GM06990 (cell line): ENCODE measurements at regions not wholly inside any gene's neighbourhood (a gene's known extent, or its start where the extent isn't known, plus 50 kb on each side); places are given as distances from the start of the nearest gene placed in this dataset.
A peak's percentile ranks its signal among the peaks of the same experiment; 100 is the strongest.

ENCODE experiments used
- DNase-seq: peaks from one replicate; pipeline ENCODE4 v3.0.0-alpha.2; 2011; ENCODE audit not compliant: insufficient read length; ENCODE audit errors: extremely low read depth
- H3K27me3 ChIP-seq: replicated peaks from 2 replicates; pipeline ENCODE4 v1.6.0; 2011; ENCODE audit warnings: low read length; ENCODE audit not compliant: control insufficient read depth, insufficient read depth
- H3K36me3 ChIP-seq: 2 replicates; pipeline ENCODE4 v1.5.1; 2011; ENCODE audit warnings: low read length; ENCODE audit not compliant: control insufficient read depth, insufficient read depth
- H3K4me3 ChIP-seq: replicated peaks from 2 replicates; pipeline ENCODE4 v1.5.1; 2011; ENCODE audit warnings: low read depth, mild to moderate bottlenecking, control low read depth, low read length
- CTCF ChIP-seq: IDR thresholded peaks from 2 replicates; pipeline ENCODE4 v1.5.1; 2011; ENCODE audit warnings: low read length, control low read depth, mild to moderate bottlenecking, inconsistent platforms; ENCODE audit not compliant: insufficient read depth, poor library complexity, severe bottlenecking

GRCh38 chr1:214997685-214998084 is 84.9 kb upstream of the KCNK2 start:
- Histone ChIP-seq H3K27me3 (no peaks in the 10 kb centered on the region), H3K4me3 (no peak overlapping the region), H3K36me3 (no peaks in the 10 kb centered on the region)
- no peak for TF ChIP-seq CTCF
- DNase-seq = no peak

DNA sequence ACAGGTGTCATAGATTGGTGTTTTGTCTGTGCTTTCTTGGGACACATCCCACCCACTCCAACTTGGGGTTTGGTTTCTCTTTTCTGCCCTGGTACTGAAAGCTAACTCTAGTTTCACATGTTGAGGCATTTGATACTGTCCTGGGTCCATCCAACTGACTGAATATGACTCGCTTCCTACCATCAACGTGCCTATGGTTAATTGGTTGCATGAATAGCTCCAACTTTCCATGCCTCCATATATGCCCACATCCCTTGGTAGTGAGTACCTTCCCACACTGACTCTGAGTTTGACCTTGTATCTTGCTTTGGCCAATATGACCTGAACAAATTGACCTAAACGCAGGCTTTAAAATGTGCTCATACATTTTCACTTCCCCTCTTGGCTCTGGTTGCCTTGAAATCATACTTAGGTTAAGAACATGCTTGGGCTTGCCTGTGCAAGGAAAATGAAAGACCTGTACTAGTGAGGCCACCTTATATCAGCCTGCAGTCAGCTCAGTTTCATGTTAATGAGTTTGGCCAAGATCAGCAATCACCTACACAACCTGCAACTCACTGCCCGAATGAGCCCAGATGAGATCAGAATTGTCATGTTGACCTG is 81.0 kb upstream of the KCNK2 start:
- DNase-seq = peak; percentile 43
- no peaks in the 10 kb centered on the region for H3K27me3 ChIP-seq
- H3K36me3 ChIP-seq = no peaks in the 10 kb centered on the region
- H3K4me3 ChIP-seq = no peak overlapping the region
- TF ChIP-seq CTCF = no peak

DNA sequence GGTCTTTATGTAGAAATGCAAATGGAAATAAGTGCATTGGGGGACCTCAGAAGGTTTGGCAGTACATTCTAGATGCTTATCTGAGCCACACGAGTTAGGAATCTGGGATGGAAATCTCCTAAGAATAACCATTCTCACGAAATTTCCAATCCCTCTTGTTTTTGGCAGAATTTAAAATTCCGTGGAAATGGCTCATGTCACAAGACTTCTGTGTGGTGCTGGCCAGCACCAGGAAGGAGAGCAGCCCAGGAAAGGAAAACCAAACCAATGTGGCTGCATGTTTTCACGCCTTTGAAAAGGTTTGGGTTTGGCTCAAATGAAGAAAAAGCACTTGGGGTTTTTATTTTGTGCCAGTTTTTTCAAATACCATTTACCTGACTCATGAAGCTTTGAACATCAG is 80.1 kb upstream of the KCNK2 start:
- no peak for TF ChIP-seq CTCF
- Histone ChIP-seq H3K4me3 (no peak overlapping the region), H3K36me3 (no peaks in the 10 kb centered on the region), H3K27me3 (no peaks in the 10 kb centered on the region)
- DNase-seq = no peak

DNA sequence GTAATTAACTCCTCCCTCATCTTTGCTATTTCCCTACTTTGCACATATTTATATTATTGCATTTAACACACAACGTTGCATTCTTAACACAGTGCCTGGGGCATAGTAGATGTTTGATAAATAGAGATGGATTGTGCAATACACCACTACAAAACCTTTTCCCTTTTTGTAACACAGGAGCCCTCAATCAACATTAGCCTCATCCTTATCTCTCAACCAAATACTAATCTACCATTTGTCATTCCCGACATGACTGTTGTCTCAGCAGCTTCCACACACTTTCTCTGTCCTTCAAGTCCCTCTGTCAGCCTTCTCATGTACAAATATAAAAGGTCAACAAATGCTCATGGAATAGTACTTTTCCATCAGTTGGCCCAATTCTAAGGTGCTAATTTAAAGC is 78.9 kb upstream of the KCNK2 start:
- Histone ChIP-seq H3K27me3 (no peaks in the 10 kb centered on the region), H3K4me3 (no peak overlapping the region)

DNA sequence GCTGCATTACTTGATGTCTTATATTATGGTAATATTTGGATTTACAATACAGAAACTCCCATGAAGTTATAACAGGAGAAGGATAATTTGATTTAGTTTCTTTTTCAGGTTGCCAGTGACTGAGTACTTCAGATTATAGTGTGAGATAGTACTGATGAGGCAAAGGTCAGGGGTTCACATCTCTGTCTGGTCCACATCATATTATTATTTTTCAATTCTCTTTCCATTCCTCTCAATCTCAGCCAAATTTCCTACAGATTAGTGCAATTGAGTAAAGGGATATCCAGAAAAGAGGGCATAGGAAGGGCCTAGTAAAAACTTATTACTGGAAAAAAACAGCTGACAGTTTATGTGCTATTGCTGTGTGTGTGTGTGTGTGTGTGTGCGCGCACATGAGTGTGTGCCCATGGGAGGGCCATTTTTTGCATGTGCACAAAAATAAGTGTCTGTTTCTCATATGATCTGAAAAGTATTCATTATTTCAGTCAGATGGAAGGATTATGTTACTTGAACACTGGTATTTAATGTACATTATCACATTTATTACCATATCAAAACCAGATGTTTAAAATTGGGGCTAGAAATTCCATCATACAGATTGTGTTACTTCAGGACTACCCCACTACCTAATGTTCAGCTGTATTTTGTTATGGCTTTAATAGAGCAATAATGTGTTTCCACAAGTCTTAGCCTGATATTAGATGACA is 78.3 kb upstream of the KCNK2 start:
- Histone ChIP-seq H3K27me3 (no peaks in the 10 kb centered on the region), H3K36me3 (no peaks in the 10 kb centered on the region), H3K4me3 (no peak overlapping the region)
- TF ChIP-seq CTCF = no peak
- DNase-seq = no peak

More for the DNA sequence above, 78.9 kb upstream of the KCNK2 start:
- no peak for TF ChIP-seq CTCF
- DNase-seq = no peak
- H3K36me3 ChIP-seq = no peaks in the 10 kb centered on the region

DNA sequence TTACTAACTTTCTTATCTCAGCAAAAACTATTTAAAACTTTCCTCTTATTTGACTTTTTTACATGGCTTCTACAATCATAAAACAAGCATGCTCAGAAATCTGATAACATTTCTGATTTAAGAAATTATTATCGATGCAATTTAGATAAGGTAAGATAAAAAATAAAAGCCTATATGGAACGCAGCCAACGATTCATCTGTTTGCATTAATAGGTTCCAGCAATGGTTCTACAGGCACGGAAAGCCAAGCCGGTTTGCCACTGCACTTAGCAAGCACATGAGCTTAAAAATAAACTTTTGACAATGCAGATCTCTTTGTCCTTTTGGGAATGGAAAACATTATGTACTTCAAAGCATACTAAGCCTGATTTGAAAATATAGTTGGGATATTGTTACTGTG is 77.5 kb upstream of the KCNK2 start:
- TF ChIP-seq CTCF = no peak
- DNase-seq = no peak
- no peak overlapping the region for H3K4me3 ChIP-seq
- no peaks in the 10 kb centered on the region for H3K36me3 ChIP-seq
- H3K27me3 ChIP-seq = no peaks in the 10 kb centered on the region
